ENCODE measurements at regions not wholly inside any gene's neighbourhood (a gene's known extent, or its start where the extent isn't known, plus 50 kb on each side); places are given as distances from the start of the nearest gene placed in this dataset.
"Not testable (repeated sequence)": the region's sequence is repeated elsewhere in the genome, so short reads cannot be mapped to it uniquely, and the experiment has no call there.

DNA sequence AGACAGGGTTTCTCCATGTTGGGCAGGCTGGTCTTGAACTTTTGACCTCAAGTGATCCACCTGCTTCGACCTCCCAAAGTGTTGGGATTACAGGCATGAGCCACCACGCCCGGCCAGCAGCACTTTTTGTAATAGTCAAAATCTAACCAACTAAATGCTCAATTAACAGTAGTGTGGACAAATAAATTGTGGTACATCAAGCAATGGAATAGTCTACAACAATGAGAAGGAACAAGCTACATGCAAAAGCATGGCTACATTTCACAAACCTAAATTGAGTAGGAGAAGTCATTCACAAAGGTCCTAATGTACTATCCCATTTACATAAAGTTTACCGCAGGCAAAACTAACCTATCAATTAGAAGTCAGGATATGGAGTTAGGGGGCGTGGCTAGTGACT lies 227.4 kb downstream of the USP22 start:
- TF ChIP-seq, protein P1, sequence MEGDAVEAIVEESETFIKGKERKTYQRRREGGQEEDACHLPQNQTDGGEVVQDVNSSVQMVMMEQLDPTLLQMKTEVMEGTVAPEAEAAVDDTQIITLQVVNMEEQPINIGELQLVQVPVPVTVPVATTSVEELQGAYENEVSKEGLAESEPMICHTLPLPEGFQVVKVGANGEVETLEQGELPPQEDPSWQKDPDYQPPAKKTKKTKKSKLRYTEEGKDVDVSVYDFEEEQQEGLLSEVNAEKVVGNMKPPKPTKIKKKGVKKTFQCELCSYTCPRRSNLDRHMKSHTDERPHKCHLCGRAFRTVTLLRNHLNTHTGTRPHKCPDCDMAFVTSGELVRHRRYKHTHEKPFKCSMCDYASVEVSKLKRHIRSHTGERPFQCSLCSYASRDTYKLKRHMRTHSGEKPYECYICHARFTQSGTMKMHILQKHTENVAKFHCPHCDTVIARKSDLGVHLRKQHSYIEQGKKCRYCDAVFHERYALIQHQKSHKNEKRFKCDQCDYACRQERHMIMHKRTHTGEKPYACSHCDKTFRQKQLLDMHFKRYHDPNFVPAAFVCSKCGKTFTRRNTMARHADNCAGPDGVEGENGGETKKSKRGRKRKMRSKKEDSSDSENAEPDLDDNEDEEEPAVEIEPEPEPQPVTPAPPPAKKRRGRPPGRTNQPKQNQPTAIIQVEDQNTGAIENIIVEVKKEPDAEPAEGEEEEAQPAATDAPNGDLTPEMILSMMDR (conservative IDR thresholded peaks at IDR 0.05), result not testable (repeated sequence)
- TF ChIP-seq ZFX (IDR thresholded peaks at IDR 0.05), result not testable (repeated sequence)
